Breast epithelium (tissue), 3 donors: ENCODE measurements at regions not wholly inside any gene's neighbourhood (a gene's known extent, or its start where the extent isn't known, plus 50 kb on each side); places are given as distances from the start of the nearest gene placed in this dataset.

Experiments
- CTCF ChIP-seq, 3 donors: fragments of 450-650 bp; IDR thresholded peaks; one replicate each; pipeline ENCODE4 v1.5.1; 2016 to 2017; ENCODE audit warnings: antibody characterized with exemption in 3 of 3, mild to moderate bottlenecking in 3 of 3, moderate library complexity in 3 of 3
- POLR2A ChIP-seq: fragments of 450-650 bp; IDR thresholded peaks from one replicate; pipeline ENCODE4 v1.6.1; 2016; ENCODE audit warnings: antibody characterized with exemption, mild to moderate bottlenecking, moderate library complexity
- POLR2AphosphoS5 ChIP-seq, 3 donors: sonication (generic); formaldehyde crosslinking; IDR thresholded peaks; one replicate each; pipeline ENCODE4 v1.6.1; 2017; ENCODE audit warnings: antibody characterized with exemption in 3 of 3

- TF ChIP-seq CTCF (IDR thresholded peaks at IDR 0.05) (no peak), POLR2A (no peak), POLR2AphosphoS5 (IDR thresholded peaks at IDR 0.05) (no peak)
Observed at GRCh38 chr4:79788884-79789283, 284.1 kb downstream of the ANTXR2 start.
